ENCODE measurements at regions not wholly inside any gene's neighbourhood (a gene's known extent, or its start where the extent isn't known, plus 50 kb on each side); places are given as distances from the start of the nearest gene placed in this dataset.
"Not testable (repeated sequence)": the region's sequence is repeated elsewhere in the genome, so short reads cannot be mapped to it uniquely, and the experiment has no call there.

DNA sequence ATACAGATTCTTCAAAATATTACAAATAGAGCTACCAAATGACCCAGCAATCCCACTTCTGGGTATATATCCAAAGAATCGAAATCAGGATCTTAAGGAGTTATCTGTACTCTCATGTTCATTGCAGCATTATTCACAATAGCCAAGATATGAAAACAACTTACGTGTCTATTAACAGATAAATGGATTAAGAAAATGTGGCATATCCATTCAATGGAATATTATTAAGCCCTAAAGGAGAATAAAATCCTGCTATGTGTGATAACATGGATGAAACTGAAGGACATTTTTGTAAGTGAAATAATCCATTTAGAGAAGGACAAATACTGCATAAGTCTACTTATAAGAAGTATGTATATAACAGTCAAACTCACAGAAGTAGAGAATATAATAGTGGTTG is 450.6 kb downstream of the TMEM232 start:
- no peak overlapping the region for H3K27ac ChIP-seq
- H3K4me3 ChIP-seq (replicated peaks in 1 of 3) = no peak overlapping the region
- TF ChIP-seq POLR2A (IDR thresholded peaks at IDR 0.05) = no peak
- TF ChIP-seq, protein P1, sequence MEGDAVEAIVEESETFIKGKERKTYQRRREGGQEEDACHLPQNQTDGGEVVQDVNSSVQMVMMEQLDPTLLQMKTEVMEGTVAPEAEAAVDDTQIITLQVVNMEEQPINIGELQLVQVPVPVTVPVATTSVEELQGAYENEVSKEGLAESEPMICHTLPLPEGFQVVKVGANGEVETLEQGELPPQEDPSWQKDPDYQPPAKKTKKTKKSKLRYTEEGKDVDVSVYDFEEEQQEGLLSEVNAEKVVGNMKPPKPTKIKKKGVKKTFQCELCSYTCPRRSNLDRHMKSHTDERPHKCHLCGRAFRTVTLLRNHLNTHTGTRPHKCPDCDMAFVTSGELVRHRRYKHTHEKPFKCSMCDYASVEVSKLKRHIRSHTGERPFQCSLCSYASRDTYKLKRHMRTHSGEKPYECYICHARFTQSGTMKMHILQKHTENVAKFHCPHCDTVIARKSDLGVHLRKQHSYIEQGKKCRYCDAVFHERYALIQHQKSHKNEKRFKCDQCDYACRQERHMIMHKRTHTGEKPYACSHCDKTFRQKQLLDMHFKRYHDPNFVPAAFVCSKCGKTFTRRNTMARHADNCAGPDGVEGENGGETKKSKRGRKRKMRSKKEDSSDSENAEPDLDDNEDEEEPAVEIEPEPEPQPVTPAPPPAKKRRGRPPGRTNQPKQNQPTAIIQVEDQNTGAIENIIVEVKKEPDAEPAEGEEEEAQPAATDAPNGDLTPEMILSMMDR (IDR thresholded peaks at IDR 0.05) = no peak
- no peak for DNase-seq
- WGBS, 2 donors = 91 to 96% methylated on average over 2 of the region's 2 CpGs
- no peaks in the 10 kb centered on the region for H3K36me3 ChIP-seq
- intact Hi-C loops (cut with DNase I) = no loop called here
- no peaks in the 10 kb centered on the region for H3K9me3 ChIP-seq
- H3K4me1 ChIP-seq = no peaks in the 10 kb centered on the region
- no peaks in the 10 kb centered on the region for H3K27me3 ChIP-seq

- 87 to 90% methylated on average over 1 of the region's 1 CpG for WGBS, 2 donors
- H3K27ac ChIP-seq; H3K4me1 ChIP-seq; intact Hi-C loops (cut with DNase I); H3K9me3 ChIP-seq; H3K36me3 ChIP-seq; H3K4me3 ChIP-seq (replicated peaks in 1 of 3); H3K27me3 ChIP-seq; DNase-seq: not testable (repeated sequence)
These were observed 448.0 kb downstream of the TMEM232 start for GRCh38 chr5:110278449-110278848.

DNA sequence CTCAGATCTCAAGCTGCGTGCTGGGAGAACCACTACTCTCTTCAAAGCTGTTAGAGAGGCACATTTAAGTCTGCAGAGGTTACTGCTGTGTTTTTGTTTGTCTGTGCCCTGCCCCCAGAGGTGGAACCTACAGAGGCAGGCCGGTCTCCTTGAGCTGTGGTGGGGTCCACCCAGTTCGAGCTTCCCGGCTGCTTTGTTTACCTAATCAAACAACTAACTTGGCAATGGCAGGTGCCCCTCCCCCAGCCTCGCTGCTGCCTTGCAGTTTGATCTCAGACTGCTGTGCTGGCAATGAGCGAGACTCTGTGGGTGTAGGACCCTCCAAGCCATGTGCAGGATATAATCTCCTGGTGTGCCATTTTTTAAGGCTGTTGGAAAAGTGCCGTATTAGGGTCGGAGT is 442.4 kb downstream of the TMEM232 start:
- H3K27ac ChIP-seq; H3K4me1 ChIP-seq; DNase-seq; intact Hi-C loops (cut with DNase I); H3K4me3 ChIP-seq (replicated peaks in 1 of 3); H3K9me3 ChIP-seq; H3K36me3 ChIP-seq; H3K27me3 ChIP-seq: not testable (repeated sequence)
- 90 to 91% methylated on average over 6 to 8 of the region's 8 CpGs for WGBS, 2 donors

GRCh38 chr5:110288766-110289511 is 437.5 kb downstream of the TMEM232 start:
- H3K27me3 ChIP-seq = no peaks in the 10 kb centered on the region
- H3K4me3 ChIP-seq (replicated peaks in 1 of 3) = no peak overlapping the region
- WGBS, 2 donors = 70 to 80% methylated on average over 3 of the region's 3 CpGs
- TF ChIP-seq, protein P1 (IDR thresholded peaks at IDR 0.05) = no peak
- TF ChIP-seq POLR2A (IDR thresholded peaks at IDR 0.05) = no peak
- H3K9me3 ChIP-seq = no peaks in the 10 kb centered on the region
- no peaks in the 10 kb centered on the region for H3K36me3 ChIP-seq
- no peak overlapping the region for H3K27ac ChIP-seq
- H3K4me1 ChIP-seq = no peaks in the 10 kb centered on the region
- no peak for DNase-seq
- intact Hi-C loops (cut with DNase I) = no loop called here

DNA sequence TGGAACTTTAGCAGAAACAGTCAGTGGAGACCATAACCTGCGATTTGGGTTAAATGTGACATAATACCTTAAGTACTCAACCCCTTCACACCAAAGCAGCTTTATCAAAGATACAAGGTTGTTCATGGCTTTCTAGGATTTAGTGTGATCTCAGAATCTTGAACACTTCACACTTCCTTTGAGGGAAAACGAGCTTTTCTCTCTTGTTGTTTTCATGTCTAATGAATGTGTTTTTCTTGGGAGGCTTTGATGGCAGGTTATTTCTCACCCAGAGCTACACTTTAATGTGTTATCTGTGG is 437.0 kb downstream of the TMEM232 start:
- 40 to 63% methylated on average over 2 of the region's 2 CpGs for WGBS, 2 donors
- TF ChIP-seq POLR2A (IDR thresholded peaks at IDR 0.05) = no peak
- TF ChIP-seq, protein P1 (IDR thresholded peaks at IDR 0.05) = no peak
- Histone ChIP-seq H3K4me3 (replicated peaks in 1 of 3) (no peak overlapping the region), H3K9me3 (no peaks in the 10 kb centered on the region), H3K27ac (no peak overlapping the region), H3K27me3 (no peaks in the 10 kb centered on the region), H3K36me3 (no peaks in the 10 kb centered on the region), H3K4me1 (no peaks in the 10 kb centered on the region)
- DNase-seq = no peak
- intact Hi-C loops (cut with DNase I) = no loop called here

- no peaks in the 10 kb centered on the region for H3K4me1 ChIP-seq
- no peak overlapping the region for H3K27ac ChIP-seq
- 81 to 85% methylated on average over 1 of the region's 1 CpG for WGBS, 2 donors
- H3K27me3 ChIP-seq = no peaks in the 10 kb centered on the region
- TF ChIP-seq, protein P1 (IDR thresholded peaks at IDR 0.05) = no peak
- no peak for TF ChIP-seq POLR2A (IDR thresholded peaks at IDR 0.05)
- no peak for DNase-seq
- H3K36me3 ChIP-seq = no peaks in the 10 kb centered on the region
- H3K9me3 ChIP-seq = no peaks in the 10 kb centered on the region
- H3K4me3 ChIP-seq (replicated peaks in 1 of 3) = no peak overlapping the region
- intact Hi-C loops (cut with DNase I) = no loop called here
These were observed 435.9 kb downstream of the TMEM232 start for GRCh38 chr5:110290542-110290941.
